ENCODE measurements at regions not wholly inside any gene's neighbourhood (a gene's known extent, or its start where the extent isn't known, plus 50 kb on each side); places are given as distances from the start of the nearest gene placed in this dataset.

DNA sequence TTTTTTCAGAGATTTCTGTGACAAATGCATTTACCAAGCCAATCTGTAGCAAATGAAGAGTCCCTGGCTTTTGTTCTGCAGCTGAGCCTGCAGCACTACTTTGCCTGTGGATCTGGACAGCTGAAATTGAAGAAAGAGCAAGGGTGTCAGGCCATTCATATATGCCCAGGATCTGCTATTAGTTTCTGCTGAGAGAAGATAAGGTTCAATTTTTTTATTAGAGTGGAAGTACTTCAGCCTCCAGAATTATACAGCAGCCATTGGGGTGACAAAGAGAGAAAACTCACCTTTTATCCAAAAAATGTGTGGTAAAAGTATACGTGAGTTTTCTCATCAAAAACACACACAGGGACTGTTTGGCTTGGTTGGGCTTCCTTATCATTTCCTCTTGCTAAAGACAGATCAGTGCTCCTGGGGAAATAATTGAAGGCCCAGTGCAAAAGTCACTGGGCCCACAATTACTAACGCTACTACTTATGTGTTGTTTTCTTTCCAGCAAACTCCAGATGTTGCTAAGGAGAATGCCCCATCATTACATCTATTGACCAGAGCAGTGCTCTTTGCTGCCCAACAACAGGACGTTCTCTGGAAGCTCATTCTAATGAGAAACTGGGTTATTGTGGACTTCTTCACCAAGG is 138.6 kb downstream of the CEMIP2 start:
- TF ChIP-seq, protein P1, sequence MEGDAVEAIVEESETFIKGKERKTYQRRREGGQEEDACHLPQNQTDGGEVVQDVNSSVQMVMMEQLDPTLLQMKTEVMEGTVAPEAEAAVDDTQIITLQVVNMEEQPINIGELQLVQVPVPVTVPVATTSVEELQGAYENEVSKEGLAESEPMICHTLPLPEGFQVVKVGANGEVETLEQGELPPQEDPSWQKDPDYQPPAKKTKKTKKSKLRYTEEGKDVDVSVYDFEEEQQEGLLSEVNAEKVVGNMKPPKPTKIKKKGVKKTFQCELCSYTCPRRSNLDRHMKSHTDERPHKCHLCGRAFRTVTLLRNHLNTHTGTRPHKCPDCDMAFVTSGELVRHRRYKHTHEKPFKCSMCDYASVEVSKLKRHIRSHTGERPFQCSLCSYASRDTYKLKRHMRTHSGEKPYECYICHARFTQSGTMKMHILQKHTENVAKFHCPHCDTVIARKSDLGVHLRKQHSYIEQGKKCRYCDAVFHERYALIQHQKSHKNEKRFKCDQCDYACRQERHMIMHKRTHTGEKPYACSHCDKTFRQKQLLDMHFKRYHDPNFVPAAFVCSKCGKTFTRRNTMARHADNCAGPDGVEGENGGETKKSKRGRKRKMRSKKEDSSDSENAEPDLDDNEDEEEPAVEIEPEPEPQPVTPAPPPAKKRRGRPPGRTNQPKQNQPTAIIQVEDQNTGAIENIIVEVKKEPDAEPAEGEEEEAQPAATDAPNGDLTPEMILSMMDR (IDR thresholded peaks at IDR 0.05): no peak
- TF ChIP-seq POLR2A (IDR thresholded peaks at IDR 0.05): no peak
